NCI-H2081 (cell line): ENCODE measurements at regions not wholly inside any gene's neighbourhood (a gene's known extent, or its start where the extent isn't known, plus 50 kb on each side); places are given as distances from the start of the nearest gene placed in this dataset.
"Not testable (repeated sequence)": the region's sequence is repeated elsewhere in the genome, so short reads cannot be mapped to it uniquely, and the experiment has no call there.

Experiments
- DNase-seq, 2 experiments: peaks; one replicate each; lab custom pipeline; 2025; lab: John Stamatoyannopoulos, UW

- DNase-seq: no peak
Measured at GRCh38 chr9:38255599-38255998, 136.9 kb upstream of the ALDH1B1 start.

DNA sequence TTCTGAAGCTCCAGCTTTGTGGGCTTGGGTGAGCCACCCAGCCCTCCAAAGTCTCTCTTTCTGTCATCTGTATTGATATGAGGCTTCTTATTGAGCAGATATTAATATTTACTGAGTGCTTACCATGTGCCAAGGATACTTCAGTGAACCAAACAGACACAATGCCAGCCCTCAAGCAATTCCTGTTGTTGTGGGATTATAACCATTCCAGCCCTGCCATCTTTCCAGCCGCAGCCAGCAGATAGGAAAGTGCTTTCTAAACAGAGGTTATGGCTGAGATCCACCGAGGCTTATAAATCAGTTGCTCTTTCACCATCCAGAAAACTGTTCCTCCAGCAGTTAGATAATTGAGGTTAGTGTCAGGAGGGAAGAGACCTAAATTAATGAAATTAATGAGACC, 137.7 kb upstream of the ALDH1B1 start:
- DNase-seq: no peak

GRCh38 chr9:38254151-38254550, 138.4 kb upstream of the ALDH1B1 start:
- DNase-seq: no peak

DNA sequence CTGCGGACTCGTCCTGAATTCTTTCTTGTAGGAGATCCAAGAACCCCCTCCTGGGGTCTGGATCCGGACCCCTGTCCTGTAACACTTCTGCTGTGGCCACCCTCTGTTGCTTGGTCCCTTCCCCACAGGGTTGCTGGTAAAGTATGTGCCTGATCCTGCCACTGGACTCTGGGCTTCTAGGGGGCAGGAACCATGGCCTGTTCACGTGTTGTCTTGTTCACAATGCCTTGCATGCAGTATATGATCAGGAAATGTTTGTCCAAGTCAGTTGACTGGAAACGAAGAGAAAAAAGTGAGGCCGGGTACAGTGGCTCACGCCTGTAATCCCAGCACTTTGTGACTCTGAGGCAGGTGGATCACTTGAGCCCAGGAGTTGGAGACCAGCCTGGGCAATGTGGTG, 139.3 kb upstream of the ALDH1B1 start:
- DNase-seq: no peak

DNA sequence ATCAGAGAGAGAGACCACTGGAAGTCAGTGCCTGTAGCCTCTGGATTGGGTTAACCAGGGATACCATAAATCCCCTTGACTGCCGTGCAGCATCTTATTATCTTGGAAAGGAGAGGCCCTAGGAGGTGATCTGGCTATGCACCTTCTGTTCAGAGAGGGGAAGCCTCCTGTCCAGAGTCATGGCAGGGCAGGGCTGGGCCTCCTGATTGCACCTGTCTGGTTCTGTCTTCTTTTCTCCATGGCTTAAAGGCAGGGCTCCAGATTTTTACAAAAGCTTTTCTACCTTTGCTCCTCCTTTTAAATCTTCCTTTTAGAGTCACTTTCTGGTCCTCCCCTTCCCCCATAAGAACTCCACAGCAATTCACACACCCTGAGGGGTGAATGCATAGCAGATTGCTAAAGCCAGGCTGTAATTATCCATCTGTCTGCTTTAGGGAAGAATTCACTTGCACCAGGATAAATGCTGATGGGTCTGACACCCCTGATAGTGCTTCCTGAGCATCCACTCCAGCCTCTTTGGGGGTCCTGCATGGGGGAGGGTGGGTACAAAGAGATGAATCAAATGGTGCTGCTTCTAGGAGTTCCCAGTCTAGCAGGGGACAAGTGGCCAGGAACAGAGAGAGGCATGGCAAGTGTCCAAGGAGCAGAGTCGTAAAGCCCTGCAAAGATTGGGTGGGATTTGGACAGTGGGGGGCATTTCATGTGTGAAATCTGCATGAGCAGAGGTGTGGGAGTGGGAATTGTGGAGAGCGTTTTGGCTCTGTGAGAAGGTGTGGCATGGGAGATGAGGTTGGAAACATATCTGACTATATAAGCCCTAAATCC, 141.3 kb upstream of the ALDH1B1 start:
- no peak for DNase-seq

DNA sequence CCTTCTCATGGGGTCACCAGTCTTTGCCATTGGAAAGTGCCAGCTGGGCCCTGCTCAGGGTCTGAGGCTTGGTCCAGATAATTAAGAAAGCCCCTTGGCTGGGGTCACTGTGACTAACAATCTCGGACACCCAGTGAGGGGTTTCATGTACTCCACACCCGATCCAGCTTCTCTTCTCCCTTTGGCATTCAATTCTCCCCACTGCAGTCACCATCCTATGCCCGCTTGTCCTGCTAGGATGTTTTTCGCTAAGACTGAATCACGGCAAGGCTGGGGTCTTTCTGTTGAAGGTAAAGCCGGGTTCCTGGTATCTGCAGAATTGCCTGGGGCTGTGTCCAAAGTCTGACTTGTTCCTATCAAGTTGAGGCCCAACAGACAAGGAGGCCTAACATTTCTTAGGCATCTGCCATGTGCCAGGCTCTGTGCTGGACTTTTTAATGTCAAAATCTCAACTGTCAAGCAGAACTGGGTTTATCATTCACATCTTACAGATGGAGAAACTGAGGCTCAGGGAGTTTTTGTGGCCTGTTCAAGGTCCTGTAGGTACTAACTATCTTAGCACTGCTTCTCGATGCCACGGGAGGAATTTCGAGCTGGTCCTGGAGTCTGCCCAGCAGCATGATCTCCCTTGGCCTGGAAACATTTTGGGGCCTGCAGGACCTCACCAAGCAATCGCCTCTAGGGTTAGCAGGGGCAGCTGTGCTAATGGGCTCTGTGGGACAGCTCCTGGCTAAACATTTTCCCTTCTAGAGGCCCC, 142.0 kb upstream of the ALDH1B1 start:
- DNase-seq: no peak

GRCh38 chr9:38249587-38250210, 142.8 kb upstream of the ALDH1B1 start:
- DNase-seq: no peak

DNA sequence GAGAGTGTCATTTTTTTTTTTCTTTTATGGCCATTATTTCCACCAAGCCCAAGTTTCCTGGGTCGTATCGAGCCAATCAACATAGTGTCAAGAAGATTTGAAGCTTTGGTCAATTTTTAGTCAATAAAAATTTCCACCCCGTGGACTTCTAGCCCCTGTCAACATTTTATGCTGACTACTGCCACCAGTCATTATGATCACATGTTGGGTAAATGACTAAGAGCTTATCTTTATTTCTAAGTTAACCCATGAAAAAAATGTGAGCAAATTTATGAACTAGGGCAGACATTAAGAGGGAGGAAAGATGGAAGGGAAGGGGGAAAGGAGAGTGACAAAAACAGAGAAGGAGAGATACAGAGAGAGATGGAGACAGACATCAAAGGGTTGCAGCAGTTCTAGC, 143.5 kb upstream of the ALDH1B1 start:
- DNase-seq: no peak

DNA sequence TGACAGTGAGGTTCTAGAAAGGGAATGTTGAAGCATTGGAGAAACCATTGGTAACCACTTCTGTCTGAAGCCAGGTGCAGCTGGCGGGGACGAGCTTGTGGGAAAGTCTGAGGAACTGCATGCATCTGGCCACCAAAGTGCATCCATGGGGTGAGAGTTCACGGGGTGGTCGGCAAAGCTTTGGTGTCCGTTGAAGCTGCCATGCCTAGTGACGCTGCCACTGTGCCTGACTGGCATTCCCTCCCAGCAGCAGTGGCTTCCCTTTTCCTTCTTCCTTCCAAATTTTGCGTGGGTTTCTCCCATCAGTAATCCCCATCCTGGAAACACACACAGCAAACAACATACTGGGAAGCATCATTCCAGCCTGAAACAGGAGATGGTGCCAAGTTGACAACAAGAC, 145.7 kb upstream of the ALDH1B1 start:
- no peak for DNase-seq

GRCh38 chr9:38244971-38245370, 147.5 kb upstream of the ALDH1B1 start:
- DNase-seq: no peak

- DNase-seq: no peak
Measured at GRCh38 chr9:38243993-38244392, 148.5 kb upstream of the ALDH1B1 start.

GRCh38 chr9:38242151-38242550, 150.4 kb upstream of the ALDH1B1 start:
- DNase-seq: not testable (repeated sequence)

GRCh38 chr9:38240051-38240450, 152.5 kb upstream of the ALDH1B1 start:
- no peak for DNase-seq

DNA sequence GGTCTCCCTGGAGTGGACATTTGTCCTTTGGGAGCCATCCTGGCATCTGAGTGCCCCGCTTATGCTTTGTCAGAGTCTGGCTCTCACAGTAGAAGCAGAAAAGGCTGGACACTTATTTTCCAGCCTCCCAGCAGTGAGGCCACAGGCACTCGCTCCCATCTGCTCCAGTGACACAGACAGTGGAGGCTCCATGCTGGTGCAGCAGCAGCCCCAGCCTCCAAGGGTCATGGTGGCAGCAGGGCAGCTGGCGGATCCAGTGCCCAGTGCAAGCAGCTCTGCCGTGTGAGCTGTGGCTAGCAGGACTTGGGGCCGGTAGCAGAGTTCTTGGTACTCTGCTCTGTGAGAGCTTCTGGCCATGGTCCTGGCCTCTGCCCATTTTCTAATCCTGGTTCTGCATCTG, 157.3 kb upstream of the ALDH1B1 start:
- no peak for DNase-seq

- DNase-seq: no peak
Measured at GRCh38 chr9:38234479-38235170, 157.9 kb upstream of the ALDH1B1 start.

DNA sequence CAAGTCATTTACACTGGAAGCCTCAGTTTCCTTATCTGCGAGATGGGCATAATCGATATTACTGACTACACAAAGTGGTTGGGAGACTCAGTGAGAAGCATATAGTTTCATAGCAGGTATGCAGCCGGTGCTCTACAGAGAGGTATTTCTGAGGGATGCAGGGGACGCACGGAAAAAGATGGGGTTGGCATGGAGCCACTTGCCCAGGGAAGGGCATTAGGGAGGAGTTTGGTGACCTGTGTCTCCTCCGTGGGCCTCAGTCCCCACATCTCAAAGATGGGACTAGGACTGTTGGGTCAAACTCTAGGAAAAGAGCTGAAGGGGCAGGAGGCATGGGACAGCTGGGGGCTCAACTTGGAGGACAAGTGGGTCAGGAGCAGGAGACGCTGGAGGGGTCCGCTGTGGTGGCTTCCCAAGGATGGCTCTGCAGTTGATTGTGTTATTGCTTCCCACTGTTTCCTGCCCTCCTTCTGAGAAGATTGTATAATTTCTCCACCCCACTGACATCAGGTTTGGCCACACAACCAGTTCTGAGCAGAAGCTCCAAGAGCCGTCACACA, 158.6 kb upstream of the ALDH1B1 start:
- DNase-seq: no peak

- DNase-seq: peak; percentile 64 to 85
Measured at GRCh38 chr9:38233343-38233742, 159.2 kb upstream of the ALDH1B1 start.

DNA sequence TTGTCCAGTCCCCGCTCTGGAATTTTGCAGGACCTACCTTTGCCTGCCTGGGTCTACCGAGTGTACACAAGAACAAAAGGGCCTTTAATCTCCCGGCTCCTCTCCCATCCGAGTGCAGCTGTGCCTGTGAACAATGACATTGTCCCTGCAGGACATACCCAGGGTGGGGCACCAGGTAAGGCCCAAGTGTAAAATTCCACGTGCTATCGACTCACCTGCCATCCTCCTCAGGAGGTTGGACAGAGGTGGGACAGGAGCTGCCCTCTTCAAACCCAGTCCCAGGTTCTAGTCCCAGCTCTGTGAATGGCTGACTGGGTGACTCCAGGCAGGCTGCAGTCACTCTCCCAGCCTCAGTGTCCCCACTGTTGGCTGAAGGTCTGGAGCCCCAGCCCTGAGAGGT, 159.6 kb upstream of the ALDH1B1 start:
- no peak for DNase-seq

GRCh38 chr9:38229504-38230155, 160.6 kb upstream of the SHB start:
- no peak for DNase-seq

- DNase-seq: no peak
Measured at GRCh38 chr9:38229104-38229500, 160.1 kb upstream of the SHB start.

GRCh38 chr9:38228331-38229103, 159.5 kb upstream of the SHB start:
- DNase-seq: no peak
